NCI-H2196 (cell line): ENCODE measurements at regions not wholly inside any gene's neighbourhood (a gene's known extent, or its start where the extent isn't known, plus 50 kb on each side); places are given as distances from the start of the nearest gene placed in this dataset.
"Not testable (repeated sequence)": the region's sequence is repeated elsewhere in the genome, so short reads cannot be mapped to it uniquely, and the experiment has no call there.

Experiments used
- DNase-seq: peaks from one replicate; lab custom pipeline; 2025; ENCODE audit not compliant: unreplicated experiment; lab: John Stamatoyannopoulos, UW

GRCh38 chr10:121356183-121356582, 242.1 kb downstream of the FGFR2 start:
- no peak for DNase-seq

GRCh38 chr10:121357401-121357800, 240.8 kb downstream of the FGFR2 start:
- no peak for DNase-seq

- no peak for DNase-seq
These were observed 236.2 kb downstream of the FGFR2 start for GRCh38 chr10:121362026-121362425.

GRCh38 chr10:121365566-121365965, 232.7 kb downstream of the FGFR2 start:
- no peak for DNase-seq

GRCh38 chr10:121368347-121369025, 229.8 kb downstream of the FGFR2 start:
- DNase-seq, result no peak

GRCh38 chr10:121369616-121370015, 228.6 kb downstream of the FGFR2 start:
- DNase-seq, result no peak

GRCh38 chr10:121371836-121372235, 226.4 kb downstream of the FGFR2 start:
- DNase-seq, result no peak

- DNase-seq, result no peak
These were observed 224.8 kb downstream of the FGFR2 start for GRCh38 chr10:121373411-121373810.

GRCh38 chr10:121374121-121374520, 224.1 kb downstream of the FGFR2 start:
- no peak for DNase-seq

GRCh38 chr10:121375172-121375571, 223.1 kb downstream of the FGFR2 start:
- no peak for DNase-seq

- DNase-seq, result no peak
These were observed 219.9 kb downstream of the FGFR2 start for GRCh38 chr10:121378251-121378801.

- no peak for DNase-seq
These were observed 219.2 kb downstream of the FGFR2 start for GRCh38 chr10:121379013-121379412.

GRCh38 chr10:121380211-121380610, 218.0 kb downstream of the FGFR2 start:
- DNase-seq, result no peak

GRCh38 chr10:121382029-121382520, 216.2 kb downstream of the FGFR2 start:
- not testable (repeated sequence) for DNase-seq

GRCh38 chr10:121385136-121385535, 213.1 kb downstream of the FGFR2 start:
- no peak for DNase-seq

- no peak for DNase-seq
These were observed 205.6 kb downstream of the FGFR2 start for GRCh38 chr10:121392657-121393056.

GRCh38 chr10:121393522-121393921, 204.7 kb downstream of the FGFR2 start:
- no peak for DNase-seq

- not testable (repeated sequence) for DNase-seq
These were observed 197.7 kb downstream of the FGFR2 start for GRCh38 chr10:121400507-121400906.

- no peak for DNase-seq
These were observed 194.7 kb downstream of the FGFR2 start for GRCh38 chr10:121403527-121403926.

- DNase-seq, result no peak
These were observed 193.6 kb downstream of the FGFR2 start for GRCh38 chr10:121404611-121405010.

GRCh38 chr10:121405096-121405495, 193.1 kb downstream of the FGFR2 start:
- DNase-seq, result no peak

- DNase-seq, result no peak
These were observed 192.7 kb downstream of the FGFR2 start for GRCh38 chr10:121405549-121405948.

- DNase-seq, result no peak
These were observed 192.3 kb downstream of the FGFR2 start for GRCh38 chr10:121405953-121406352.
